WTC11 (cell line): ENCODE measurements at regions not wholly inside any gene's neighbourhood (a gene's known extent, or its start where the extent isn't known, plus 50 kb on each side); places are given as distances from the start of the nearest gene placed in this dataset.

Source experiments
- CTCF ChIP-seq: fragments of 200-600 bp; IDR thresholded peaks from 2 replicates; pipeline ENCODE4 v1.8.0; 2022; ENCODE audit warnings: antibody characterized with exemption
- FOXK1 ChIP-seq: sonication (generic); formaldehyde crosslinking; IDR thresholded peaks from 2 replicates; pipeline ENCODE4 v1.8.0; 2022; ENCODE audit warnings: mild to moderate bottlenecking, moderate library complexity, missing genetic modification reagents
- FOXP4 ChIP-seq: sonication (generic); formaldehyde crosslinking; IDR thresholded peaks from 2 replicates; pipeline ENCODE4 v1.8.0; 2022; ENCODE audit warnings: mild to moderate bottlenecking, missing genetic modification reagents
- GABPB1 ChIP-seq: sonication (generic); formaldehyde crosslinking; IDR thresholded peaks from 2 replicates; pipeline ENCODE4 v1.8.1; 2023; ENCODE audit warnings: mild to moderate bottlenecking, missing genetic modification reagents
- JUN ChIP-seq: sonication (generic); formaldehyde crosslinking; IDR thresholded peaks from 2 replicates; pipeline ENCODE4 v1.8.0; 2023; ENCODE audit warnings: mild to moderate bottlenecking, missing genetic modification reagents
- MYBL2 ChIP-seq: sonication (generic); formaldehyde crosslinking; IDR thresholded peaks from 2 replicates; pipeline ENCODE4 v1.8.1; 2023; ENCODE audit warnings: mild to moderate bottlenecking, moderate library complexity, missing genetic modification reagents
- NFE2L1 ChIP-seq: sonication (generic); formaldehyde crosslinking; IDR thresholded peaks from 2 replicates; pipeline ENCODE4 v1.8.1; 2023; ENCODE audit warnings: missing genetic modification reagents
- TEAD1 ChIP-seq: sonication (generic); formaldehyde crosslinking; IDR thresholded peaks from 2 replicates; pipeline ENCODE4 v1.8.0; 2022; ENCODE audit warnings: mild to moderate bottlenecking, missing genetic modification reagents
- USF2 ChIP-seq: sonication (generic); formaldehyde crosslinking; IDR thresholded peaks from 2 replicates; pipeline ENCODE4 v1.8.1; 2023; ENCODE audit warnings: mild to moderate bottlenecking, missing genetic modification reagents, moderate library complexity
- ZNF121 ChIP-seq: sonication (generic); formaldehyde crosslinking; IDR thresholded peaks from 2 replicates; pipeline ENCODE4 v1.8.0; 2023; ENCODE audit warnings: missing genetic modification reagents
- ZNF263 ChIP-seq: sonication (generic); formaldehyde crosslinking; IDR thresholded peaks from 2 replicates; pipeline ENCODE4 v1.8.1; 2022; ENCODE audit warnings: low read depth, mild to moderate bottlenecking, moderate library complexity, missing genetic modification reagents
- ZNF512 ChIP-seq: sonication (generic); formaldehyde crosslinking; IDR thresholded peaks from 2 replicates; pipeline ENCODE4 v1.8.1; 2022; ENCODE audit warnings: missing genetic modification reagents, borderline replicate concordance
- TF ChIP-seq, protein P1 (sequence below): sonication (generic); formaldehyde crosslinking; IDR thresholded peaks from 2 replicates; pipeline ENCODE4 v1.8.1; 2022; ENCODE audit warnings: low read depth, missing genetic modification reagents, borderline replicate concordance

DNA sequence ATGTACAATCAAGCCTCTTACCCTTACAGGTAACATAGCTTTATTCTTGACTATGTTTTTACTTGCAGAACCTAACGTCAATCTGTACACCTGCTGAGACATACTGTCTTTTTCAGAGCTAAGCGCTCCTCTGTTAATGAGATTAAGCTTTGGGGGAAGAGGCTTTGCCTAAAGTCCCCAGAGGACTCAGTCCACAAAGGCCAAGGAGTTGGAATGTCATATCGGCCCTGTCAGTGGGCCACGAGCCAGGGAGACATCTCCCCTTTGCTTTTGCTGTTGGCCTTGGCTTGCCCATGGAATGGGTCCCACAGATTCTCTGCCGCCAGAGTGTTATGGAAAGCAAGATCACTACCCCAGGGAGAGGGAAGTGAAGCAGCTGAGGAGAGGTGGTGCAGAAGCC, 64.1 kb upstream of the SOX4 start:
- TF ChIP-seq CTCF (no peak), USF2 (CRISPR knock-in tag) (no peak), ZNF263 (no peak), GABPB1 (CRISPR knock-in tag) (no peak), ZNF121 (CRISPR knock-in tag) (no peak), ZNF512 (CRISPR knock-in tag) (no peak), TEAD1 (no peak), NFE2L1 (no peak), FOXP4 (CRISPR knock-in tag) (no peak), JUN (CRISPR knock-in tag) (no peak), MYBL2 (CRISPR knock-in tag) (no peak), FOXK1 (no peak)
- TF ChIP-seq, protein P1, sequence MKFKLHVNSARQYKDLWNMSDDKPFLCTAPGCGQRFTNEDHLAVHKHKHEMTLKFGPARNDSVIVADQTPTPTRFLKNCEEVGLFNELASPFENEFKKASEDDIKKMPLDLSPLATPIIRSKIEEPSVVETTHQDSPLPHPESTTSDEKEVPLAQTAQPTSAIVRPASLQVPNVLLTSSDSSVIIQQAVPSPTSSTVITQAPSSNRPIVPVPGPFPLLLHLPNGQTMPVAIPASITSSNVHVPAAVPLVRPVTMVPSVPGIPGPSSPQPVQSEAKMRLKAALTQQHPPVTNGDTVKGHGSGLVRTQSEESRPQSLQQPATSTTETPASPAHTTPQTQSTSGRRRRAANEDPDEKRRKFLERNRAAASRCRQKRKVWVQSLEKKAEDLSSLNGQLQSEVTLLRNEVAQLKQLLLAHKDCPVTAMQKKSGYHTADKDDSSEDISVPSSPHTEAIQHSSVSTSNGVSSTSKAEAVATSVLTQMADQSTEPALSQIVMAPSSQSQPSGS (CRISPR knock-in tag): no peak
